ENCODE measurements at regions not wholly inside any gene's neighbourhood (a gene's known extent, or its start where the extent isn't known, plus 50 kb on each side); places are given as distances from the start of the nearest gene placed in this dataset.

DNA sequence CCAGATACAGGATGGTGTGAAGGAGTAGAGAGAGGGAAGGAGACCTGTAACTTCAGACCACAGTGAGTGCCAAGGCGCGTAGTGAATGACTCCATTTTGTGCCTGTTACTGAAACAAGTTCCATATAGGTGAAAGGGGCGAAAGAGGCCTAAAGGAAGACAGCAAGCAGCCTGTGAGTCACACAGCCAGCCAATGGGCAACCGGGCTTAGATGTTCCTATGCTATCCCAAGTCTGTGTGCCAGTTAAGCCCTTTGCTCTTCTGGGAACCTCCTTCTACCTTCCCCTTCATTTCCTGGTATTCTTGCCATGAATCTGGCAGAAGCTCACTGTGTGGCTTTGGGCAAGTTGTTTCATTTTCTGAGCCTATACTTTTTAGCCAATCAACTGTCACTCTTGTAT is 161.8 kb upstream of the LDB2 start:
- WGBS: 85% methylated on average over 4 of the region's 4 CpGs
- no peak for DNase-seq (ENCODE audit: low spot score in 2 of 2)
- Histone ChIP-seq H3K4me3 (no peak overlapping the region), H3K4me1 (peaks cover 12% of the 10 kb centered on the region), H3K27me3 (no peaks in the 10 kb centered on the region), H3K27ac (no peak overlapping the region), H3K36me3 (no peaks in the 10 kb centered on the region), H3K9me3 (no peaks in the 10 kb centered on the region)
- TF ChIP-seq, protein P1, sequence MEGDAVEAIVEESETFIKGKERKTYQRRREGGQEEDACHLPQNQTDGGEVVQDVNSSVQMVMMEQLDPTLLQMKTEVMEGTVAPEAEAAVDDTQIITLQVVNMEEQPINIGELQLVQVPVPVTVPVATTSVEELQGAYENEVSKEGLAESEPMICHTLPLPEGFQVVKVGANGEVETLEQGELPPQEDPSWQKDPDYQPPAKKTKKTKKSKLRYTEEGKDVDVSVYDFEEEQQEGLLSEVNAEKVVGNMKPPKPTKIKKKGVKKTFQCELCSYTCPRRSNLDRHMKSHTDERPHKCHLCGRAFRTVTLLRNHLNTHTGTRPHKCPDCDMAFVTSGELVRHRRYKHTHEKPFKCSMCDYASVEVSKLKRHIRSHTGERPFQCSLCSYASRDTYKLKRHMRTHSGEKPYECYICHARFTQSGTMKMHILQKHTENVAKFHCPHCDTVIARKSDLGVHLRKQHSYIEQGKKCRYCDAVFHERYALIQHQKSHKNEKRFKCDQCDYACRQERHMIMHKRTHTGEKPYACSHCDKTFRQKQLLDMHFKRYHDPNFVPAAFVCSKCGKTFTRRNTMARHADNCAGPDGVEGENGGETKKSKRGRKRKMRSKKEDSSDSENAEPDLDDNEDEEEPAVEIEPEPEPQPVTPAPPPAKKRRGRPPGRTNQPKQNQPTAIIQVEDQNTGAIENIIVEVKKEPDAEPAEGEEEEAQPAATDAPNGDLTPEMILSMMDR (IDR thresholded peaks at IDR 0.05): no peak
- no peak for TF ChIP-seq POLR2AphosphoS5 (IDR thresholded peaks at IDR 0.05)
- TF ChIP-seq POLR2A (IDR thresholded peaks at IDR 0.05): no peak

DNA sequence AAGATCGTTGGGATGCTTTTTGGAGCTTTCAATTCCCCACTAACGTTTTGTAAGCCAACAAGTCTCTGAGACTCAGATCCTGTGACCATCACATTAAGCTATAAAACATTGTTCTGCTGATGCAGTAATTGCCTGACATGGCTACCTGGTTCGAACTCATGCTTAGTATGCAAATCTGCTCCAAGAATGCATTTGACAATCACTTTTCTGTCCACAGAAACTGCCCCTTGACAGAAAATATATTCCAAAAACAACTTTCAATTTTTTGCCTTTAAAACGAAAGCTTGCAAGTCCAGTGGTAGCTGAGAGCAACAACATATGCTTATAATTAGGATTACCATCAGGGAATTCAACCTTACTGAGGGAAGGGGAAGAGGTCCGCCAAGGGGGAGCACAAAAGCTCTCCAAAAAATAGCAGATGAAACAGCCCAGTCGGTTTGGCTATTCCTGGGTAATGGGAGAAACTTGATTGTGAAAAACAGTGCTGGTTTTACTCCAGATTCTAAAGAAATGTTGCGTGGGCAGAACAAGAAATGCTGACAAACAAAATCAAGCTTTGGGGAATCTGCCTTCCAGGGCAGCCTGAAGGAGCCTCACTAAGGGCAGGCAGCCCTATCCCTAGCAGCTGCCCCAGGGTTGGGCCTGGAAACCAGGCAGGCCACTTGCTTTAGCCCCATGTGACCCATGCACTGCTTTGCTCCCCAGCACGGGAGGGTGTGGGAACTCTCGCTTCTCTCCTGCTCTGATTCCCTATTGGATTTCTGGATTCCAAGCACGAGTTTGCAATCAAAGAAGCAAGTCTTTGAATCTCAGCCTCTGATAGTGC is 160.7 kb upstream of the LDB2 start:
- H3K36me3 ChIP-seq: no peaks in the 10 kb centered on the region
- no peak for TF ChIP-seq POLR2A (IDR thresholded peaks at IDR 0.05)
- no peak for TF ChIP-seq EP300 (IDR thresholded peaks at IDR 0.05)
- TF ChIP-seq, protein P1 (IDR thresholded peaks at IDR 0.05): no peak
- no peak for TF ChIP-seq POLR2AphosphoS5 (IDR thresholded peaks at IDR 0.05)
- 52% methylated on average over 10 of the region's 10 CpGs for WGBS
- H3K4me1 ChIP-seq: peaks cover 12% of the 10 kb centered on the region
- no peaks in the 10 kb centered on the region for H3K27me3 ChIP-seq
- H3K9me3 ChIP-seq: no peaks in the 10 kb centered on the region
- H3K4me3 ChIP-seq: no peak overlapping the region
- DNase-seq (ENCODE audit: low spot score in 2 of 2): no peak
- H3K27ac ChIP-seq: peak overlapping the region; percentile 33

DNA sequence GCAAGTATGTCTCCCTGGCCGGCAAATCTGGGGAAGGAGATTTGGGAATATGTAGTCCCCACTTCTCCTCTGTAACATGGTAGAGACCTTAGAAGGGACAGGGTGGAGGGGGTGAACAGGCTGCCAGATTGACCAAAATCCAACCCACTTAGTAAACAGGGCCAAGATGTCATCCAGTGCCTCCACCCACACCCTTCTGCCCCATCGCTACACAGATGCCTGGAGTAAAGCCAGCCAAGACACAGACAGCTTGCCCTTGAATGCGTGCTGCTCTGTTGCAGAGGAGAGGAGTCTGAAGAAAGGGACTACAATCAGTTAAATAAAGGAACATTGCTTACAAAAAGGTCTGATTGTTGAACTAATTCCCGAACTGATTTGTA is 160.1 kb upstream of the LDB2 start:
- H3K27ac ChIP-seq: peak overlapping the region; percentile 3
- H3K9me3 ChIP-seq: no peaks in the 10 kb centered on the region
- peaks cover 7% of the 10 kb centered on the region for H3K4me1 ChIP-seq
- 57% methylated on average over 4 of the region's 4 CpGs for WGBS
- no peak overlapping the region for H3K4me3 ChIP-seq
- H3K36me3 ChIP-seq: no peaks in the 10 kb centered on the region
- DNase-seq (ENCODE audit: low spot score in 2 of 2): no peak
- no peaks in the 10 kb centered on the region for H3K27me3 ChIP-seq
- TF ChIP-seq POLR2A (IDR thresholded peaks at IDR 0.05): no peak
- TF ChIP-seq, protein P1 (IDR thresholded peaks at IDR 0.05): no peak
- TF ChIP-seq POLR2AphosphoS5 (IDR thresholded peaks at IDR 0.05): no peak
- TF ChIP-seq EP300 (IDR thresholded peaks at IDR 0.05): no peak

DNA sequence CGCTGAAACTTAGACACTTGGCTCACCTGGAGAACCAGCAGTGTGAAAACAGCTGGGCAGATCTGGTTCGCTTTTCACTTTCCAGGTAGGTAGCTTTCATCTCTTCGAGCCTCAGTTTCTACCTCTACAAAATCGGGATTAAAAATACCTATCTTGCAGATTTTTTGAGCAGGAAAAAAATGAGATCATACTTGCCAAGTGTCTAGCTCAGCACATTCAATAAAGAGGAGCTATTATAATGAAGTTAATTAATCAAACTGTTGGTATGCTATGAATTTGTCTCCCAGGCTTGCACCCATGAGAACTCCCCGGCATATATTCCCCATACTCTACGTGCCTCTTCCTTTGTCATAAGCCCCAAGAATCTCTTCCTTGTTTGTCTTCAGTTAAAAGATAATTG is 158.6 kb upstream of the LDB2 start:
- no peak overlapping the region for H3K4me3 ChIP-seq
- no peaks in the 10 kb centered on the region for H3K9me3 ChIP-seq
- no peaks in the 10 kb centered on the region for H3K36me3 ChIP-seq
- no peaks in the 10 kb centered on the region for H3K27me3 ChIP-seq
- peaks cover 7% of the 10 kb centered on the region for H3K4me1 ChIP-seq
- no peak for DNase-seq (ENCODE audit: low spot score in 2 of 2)
- 85% methylated on average over 6 of the region's 6 CpGs for WGBS
- H3K27ac ChIP-seq: no peak overlapping the region
- no peak for TF ChIP-seq EP300 (IDR thresholded peaks at IDR 0.05)
- TF ChIP-seq POLR2AphosphoS5 (IDR thresholded peaks at IDR 0.05): no peak
- TF ChIP-seq POLR2A (IDR thresholded peaks at IDR 0.05): no peak
- TF ChIP-seq, protein P1 (IDR thresholded peaks at IDR 0.05): no peak

DNA sequence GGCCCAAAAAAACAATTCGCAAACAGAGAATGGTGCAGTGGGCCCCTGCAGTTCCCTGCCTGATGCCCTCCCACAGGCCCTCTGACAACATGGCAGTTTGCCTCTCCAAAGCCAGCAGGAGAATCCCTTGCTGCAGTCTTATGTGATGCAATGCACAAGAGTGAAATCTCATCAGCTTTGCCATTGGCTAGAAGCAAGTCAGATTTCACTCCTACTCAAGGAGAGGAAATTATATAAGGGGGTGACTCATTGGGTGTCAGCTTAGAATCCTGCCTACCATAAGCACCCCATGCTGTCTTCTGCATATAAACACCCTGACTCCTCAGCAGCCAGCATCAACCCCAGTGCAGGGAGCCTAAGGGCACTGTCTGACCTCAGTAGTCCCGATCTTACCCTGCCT is 157.3 kb upstream of the LDB2 start:
- no peak overlapping the region for H3K27ac ChIP-seq
- H3K4me1 ChIP-seq: peaks cover 7% of the 10 kb centered on the region
- no peaks in the 10 kb centered on the region for H3K36me3 ChIP-seq
- WGBS: 93% methylated on average over 2 of the region's 2 CpGs
- DNase-seq (ENCODE audit: low spot score in 2 of 2): no peak
- no peaks in the 10 kb centered on the region for H3K27me3 ChIP-seq
- H3K9me3 ChIP-seq: no peaks in the 10 kb centered on the region
- TF ChIP-seq EP300 (IDR thresholded peaks at IDR 0.05) (no peak), POLR2AphosphoS5 (IDR thresholded peaks at IDR 0.05) (no peak), POLR2A (IDR thresholded peaks at IDR 0.05) (no peak)
- TF ChIP-seq, protein P1 (IDR thresholded peaks at IDR 0.05): no peak
- H3K4me3 ChIP-seq: no peak overlapping the region

Measured in suprapubic skin (tissue), 4 donors.